T-cell (primary cell): ENCODE measurements at regions not wholly inside any gene's neighbourhood (a gene's known extent, or its start where the extent isn't known, plus 50 kb on each side); places are given as distances from the start of the nearest gene placed in this dataset.

ENCODE experiments used
- ATAC-seq, 4 experiments: fragments of 200-7000 bp in 3 of 4; fragments of 150-1000 bp in 1 of 4; cut with Tn5 transposase; replicated peaks in 1 of 4; 1 replicate in 3 of 4; 2 replicates in 1 of 4; pipeline ENCODE4 v1.10.0; 2021; ENCODE audit warnings: moderate library complexity in 3 of 4, mild to moderate bottlenecking in 2 of 4, moderate number of reproducible peaks in 1 of 4
- CTCF ChIA-PET, 2 donors: fragments of 300-600 bp; sonication (Branson Sonifier 250); formaldehyde crosslinking; loops; one replicate each; lab custom pipeline; 2022; ENCODE audit warnings: antibody characterized with exemption in 2 of 2; lab: Charles Lee
- POLR2A ChIA-PET, 2 donors: fragments of 300-600 bp; sonication (Branson Sonifier 250); formaldehyde crosslinking; loops; one replicate each; lab custom pipeline; 2022; ENCODE audit warnings: antibody characterized with exemption in 2 of 2; lab: Charles Lee
- DNase-seq, 35 experiments: peaks; one replicate each; pipeline versions ENCODE4 v3.0.0 to v3.0.0-alpha.2; 2013 to 2023
- H3K27ac ChIP-seq: one replicate; pipeline ENCODE4 v1.5.1; 2013; ENCODE audit warnings: low read length
- H3K27me3 ChIP-seq, 2 experiments: replicated peaks in 1 of 2; 1 replicate in 1 of 2; 2 replicates in 1 of 2; pipeline versions ENCODE4 v1.6.1 to v1.7.0; 2013; ENCODE audit warnings: low read length in 1 of 2, mixed read lengths in 1 of 2; ENCODE audit not compliant: control insufficient read depth in 2 of 2, insufficient read depth in 2 of 2; ENCODE audit errors: extremely low read depth in 1 of 2
- H3K36me3 ChIP-seq, 2 donors: 1 replicate in 1 of 2; 2 replicates in 1 of 2; pipeline versions ENCODE4 v1.6.1 to v1.7.0; 2013; ENCODE audit warnings: low read length in 1 of 2; ENCODE audit not compliant: control insufficient read depth in 2 of 2, insufficient read depth in 1 of 2; ENCODE audit errors: extremely low read depth in 1 of 2
- H3K4me1 ChIP-seq, 2 experiments: 1 replicate in 1 of 2; 2 replicates in 1 of 2; pipeline versions ENCODE4 v1.6.1 to v1.7.0; 2013; ENCODE audit warnings: low read length in 2 of 2, mixed read lengths in 1 of 2; ENCODE audit not compliant: insufficient read depth in 2 of 2, control insufficient read depth in 1 of 2; ENCODE audit errors: extremely low read depth in 1 of 2
- H3K4me3 ChIP-seq, 2 donors: 1 replicate in 1 of 2; 2 replicates in 1 of 2; pipeline versions ENCODE4 v1.5.1 to v1.7.0; 2013; ENCODE audit warnings: mild to moderate bottlenecking in 2 of 2, low read length in 1 of 2, moderate library complexity in 1 of 2; ENCODE audit not compliant: control insufficient read depth in 1 of 2; ENCODE audit errors: extremely low read depth in 1 of 2
- H3K9me3 ChIP-seq: 2 replicates; pipeline ENCODE4 v1.7.0; 2013
- H3K27ac Mint-ChIP-seq, 2 donors: one replicate each; pipeline ENCODE4 v1.8.0; 2020 to 2021; ENCODE audit warnings: mild to moderate bottlenecking in 2 of 2, mixed read lengths in 2 of 2
- H3K27me3 Mint-ChIP-seq, 2 donors: one replicate each; pipeline ENCODE4 v1.8.0; 2021 to 2022; ENCODE audit warnings: mixed read lengths in 2 of 2
- H3K36me3 Mint-ChIP-seq: one replicate; pipeline ENCODE4 v1.8.0; 2021; ENCODE audit warnings: mixed read lengths
- H3K4me1 Mint-ChIP-seq, 3 donors: one replicate each; pipeline ENCODE4 v1.8.0; 2020 to 2022; ENCODE audit warnings: mixed read lengths in 3 of 3, mild to moderate bottlenecking in 1 of 3
- H3K4me3 Mint-ChIP-seq, 3 donors: one replicate each; pipeline ENCODE4 v1.8.0; 2020 to 2022; ENCODE audit warnings: mild to moderate bottlenecking in 3 of 3, mixed read lengths in 3 of 3, moderate library complexity in 3 of 3
- H3K9me3 Mint-ChIP-seq, 3 donors: one replicate each; pipeline ENCODE4 v1.8.0; 2020 to 2022; ENCODE audit warnings: mixed read lengths in 3 of 3
- WGBS: methylation state at CpG from one replicate; pipeline ENCODE4 v1.1.5; 2013; ENCODE audit warnings: missing lambda C conversion rate; ENCODE audit not compliant: insufficient coverage; 5-methylcytosine and 5-hydroxymethylcytosine counted together

DNA sequence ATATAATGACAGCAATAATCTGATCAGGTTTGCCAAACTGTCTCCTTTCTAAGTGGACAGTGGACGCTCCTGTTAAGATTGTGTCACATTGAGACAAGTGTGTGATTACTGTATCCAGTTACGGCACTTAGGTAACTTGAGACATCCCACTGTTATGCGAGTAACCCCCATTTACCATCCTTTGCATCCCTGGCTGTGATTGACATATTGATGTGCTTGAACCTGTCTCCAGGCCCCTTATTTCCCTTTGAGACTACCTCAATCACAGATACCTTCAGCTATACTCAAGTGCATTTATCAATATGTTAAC is 785.2 kb downstream of the NR2F2 start:
- no peaks in the 10 kb centered on the region for H3K4me1 Mint-ChIP-seq
- peaks cover 10 to 30% (median 14%) of the 10 kb centered on the region in 3 donors for H3K9me3 Mint-ChIP-seq
- H3K4me3 Mint-ChIP-seq, result no peak overlapping the region
- CTCF ChIA-PET, result interaction anchor here in 1 of 2 donors (0.6 kb wide), 1 partner anchor 35 kb away, joined by 4 read pairs; no protein-coding TSS in a partner anchor
- DNase-seq (no peak), ATAC-seq (no peak)
- H3K4me3 ChIP-seq, result no peak overlapping the region
- H3K36me3 ChIP-seq, result no peaks in the 10 kb centered on the region
- no peaks in the 10 kb centered on the region for H3K27me3 Mint-ChIP-seq
- no peaks in the 10 kb centered on the region for H3K27me3 ChIP-seq
- no peak overlapping the region for H3K27ac Mint-ChIP-seq
- H3K36me3 Mint-ChIP-seq, result no peaks in the 10 kb centered on the region
- WGBS, result 78% methylated on average over 1 of the region's 3 CpGs
- H3K9me3 ChIP-seq, result peaks cover 2% of the 10 kb centered on the region
- no peak overlapping the region for H3K27ac ChIP-seq
- H3K4me1 ChIP-seq, result no peaks in the 10 kb centered on the region
- POLR2A ChIA-PET, result no interaction called here

DNA sequence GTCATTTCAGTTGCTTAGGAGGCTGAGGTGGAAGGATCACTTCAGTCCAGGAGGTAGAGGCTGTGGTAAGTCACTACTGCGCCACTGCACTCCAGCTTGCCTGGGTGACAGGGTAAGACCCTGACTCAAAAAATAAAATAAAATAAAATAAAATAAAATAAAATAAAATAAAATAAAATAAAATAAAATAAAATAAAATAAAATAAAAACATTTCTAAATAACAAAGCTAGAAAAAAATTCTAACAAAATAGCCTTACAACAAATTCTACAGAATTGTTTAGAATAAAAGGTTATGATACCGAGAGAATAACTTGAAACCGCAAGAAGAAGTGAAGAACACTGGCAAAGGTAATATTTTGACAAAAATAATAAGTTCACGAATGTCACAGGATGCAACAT is 794.3 kb downstream of the NR2F2 start:
- H3K36me3 Mint-ChIP-seq, result no peaks in the 10 kb centered on the region
- H3K27ac Mint-ChIP-seq, result no peak overlapping the region
- Histone ChIP-seq H3K9me3 (no peaks in the 10 kb centered on the region), H3K4me1 (no peaks in the 10 kb centered on the region), H3K27ac (no peak overlapping the region), H3K27me3 (no peaks in the 10 kb centered on the region), H3K4me3 (no peak overlapping the region), H3K36me3 (no peaks in the 10 kb centered on the region)
- H3K4me1 Mint-ChIP-seq, result no peaks in the 10 kb centered on the region
- no CpG with 5 or more reads among the region's 4 CpGs for WGBS
- ChIA-PET CTCF (no interaction called here), POLR2A (no interaction called here)
- ATAC-seq (no peak), DNase-seq (no peak)
- no peak overlapping the region for H3K4me3 Mint-ChIP-seq
- no peaks in the 10 kb centered on the region for H3K27me3 Mint-ChIP-seq
- H3K9me3 Mint-ChIP-seq, result peaks cover 7 to 22% (median 11%) of the 10 kb centered on the region in 3 donors

DNA sequence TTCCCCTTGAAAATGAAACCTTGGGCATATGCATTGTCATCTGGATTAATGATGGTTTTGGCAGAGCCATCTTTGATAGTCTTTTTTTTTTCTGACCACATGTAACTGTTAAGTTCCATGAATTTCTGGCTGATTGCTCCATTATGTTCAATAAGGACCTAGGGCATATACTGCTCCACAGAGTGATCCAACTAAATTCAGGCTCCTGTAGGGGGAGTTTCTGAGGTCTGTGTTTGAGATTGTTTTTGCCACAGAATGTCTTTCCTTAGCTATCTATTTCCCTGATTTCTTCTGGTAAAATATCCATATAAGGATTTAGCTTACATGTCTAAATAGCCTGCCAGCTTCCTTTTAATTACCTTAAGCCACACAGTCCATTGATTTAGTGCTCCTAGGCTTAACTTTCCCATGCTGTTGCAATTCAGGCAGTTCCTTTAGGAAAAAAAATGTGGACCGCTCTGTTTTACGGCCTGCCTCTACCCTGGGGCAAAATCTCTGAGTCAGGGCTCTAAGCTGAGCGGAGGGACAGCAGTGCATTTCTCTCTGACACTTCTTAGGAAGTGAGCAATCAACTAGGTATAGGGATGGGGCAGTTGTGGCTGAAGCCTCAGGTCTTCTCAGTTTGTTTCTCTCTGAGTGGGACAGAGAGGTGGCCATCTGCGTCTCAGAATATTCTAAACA is 796.2 kb downstream of the NR2F2 start:
- H3K36me3 ChIP-seq, result no peaks in the 10 kb centered on the region
- DNase-seq, result no peak
- no peak for ATAC-seq
- Mint-ChIP-seq H3K27ac (no peak overlapping the region), H3K4me3 (no peak overlapping the region), H3K4me1 (no peaks in the 10 kb centered on the region), H3K36me3 (no peaks in the 10 kb centered on the region), H3K9me3 (peaks cover 5 to 21% (median 9%) of the 10 kb centered on the region in 3 donors), H3K27me3 (no peaks in the 10 kb centered on the region)
- ChIA-PET POLR2A (no interaction called here), CTCF (no interaction called here)
- H3K9me3 ChIP-seq, result no peaks in the 10 kb centered on the region
- H3K27me3 ChIP-seq, result no peaks in the 10 kb centered on the region
- no CpG with 5 or more reads among the region's 4 CpGs for WGBS
- H3K4me1 ChIP-seq, result no peaks in the 10 kb centered on the region
- H3K4me3 ChIP-seq, result no peak overlapping the region
- H3K27ac ChIP-seq, result no peak overlapping the region

DNA sequence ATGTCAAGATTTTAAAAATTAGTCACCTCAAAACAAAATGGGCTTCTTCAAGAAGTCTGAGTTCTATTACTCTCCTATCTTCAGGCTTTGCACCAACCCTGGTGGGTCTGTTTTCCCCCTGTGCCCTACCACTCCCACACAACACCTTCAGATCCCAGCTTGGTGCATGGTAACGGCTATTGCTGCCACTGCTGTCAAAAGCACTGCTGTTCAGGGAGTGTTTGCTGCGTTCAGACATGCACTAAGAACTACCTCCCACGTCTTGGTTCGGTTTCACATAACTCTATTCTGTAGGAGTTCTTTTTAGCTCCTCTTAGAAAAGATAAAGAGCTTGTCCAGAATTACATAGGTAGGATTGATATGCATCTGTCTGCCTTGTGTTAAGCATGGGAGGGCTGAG is 799.2 kb downstream of the NR2F2 start:
- Mint-ChIP-seq H3K27me3 (no peaks in the 10 kb centered on the region), H3K9me3 (peaks cover 9 to 32% (median 12%) of the 10 kb centered on the region in 3 donors), H3K36me3 (no peaks in the 10 kb centered on the region), H3K4me3 (no peak overlapping the region), H3K4me1 (no peaks in the 10 kb centered on the region), H3K27ac (no peak overlapping the region)
- CTCF ChIA-PET, result no interaction called here
- no peak overlapping the region for H3K4me3 ChIP-seq
- no peaks in the 10 kb centered on the region for H3K27me3 ChIP-seq
- H3K36me3 ChIP-seq, result no peaks in the 10 kb centered on the region
- DNase-seq (no peak), ATAC-seq (no peak)
- POLR2A ChIA-PET, result interaction anchor here in 1 of 2 donors (0.5 kb wide), 1 partner anchor 66 kb away, joined by 3 read pairs; no protein-coding TSS in a partner anchor
- no peaks in the 10 kb centered on the region for H3K4me1 ChIP-seq
- WGBS, result 60% methylated on average over 1 of the region's 4 CpGs
- H3K9me3 ChIP-seq, result no peaks in the 10 kb centered on the region
- H3K27ac ChIP-seq, result no peak overlapping the region

DNA sequence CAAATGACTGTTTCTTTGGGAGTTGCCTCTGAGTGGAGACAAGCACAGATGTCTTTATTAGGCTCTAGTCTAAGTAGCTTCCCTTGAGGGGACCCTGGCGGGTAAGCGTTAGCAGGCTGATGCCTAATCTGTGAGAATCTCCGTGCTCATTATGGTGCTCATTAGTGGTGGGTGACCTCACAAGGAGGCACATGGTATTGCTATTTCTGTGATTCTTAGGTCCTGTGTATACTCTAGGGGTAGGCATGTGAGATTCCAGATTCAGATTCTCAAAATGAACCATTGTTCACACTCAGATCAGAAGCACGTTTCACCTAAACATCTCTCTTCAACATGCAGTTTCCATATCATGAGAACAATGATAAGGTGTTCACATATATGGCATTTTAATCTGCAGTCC is 809.7 kb downstream of the NR2F2 start:
- H3K4me3 ChIP-seq, result no peak overlapping the region
- no peaks in the 10 kb centered on the region for H3K36me3 Mint-ChIP-seq
- CTCF ChIA-PET, result no interaction called here
- no peaks in the 10 kb centered on the region for H3K36me3 ChIP-seq
- H3K4me1 ChIP-seq, result no peaks in the 10 kb centered on the region
- H3K9me3 ChIP-seq, result no peaks in the 10 kb centered on the region
- ATAC-seq, result no peak
- H3K27ac Mint-ChIP-seq, result no peak overlapping the region
- no peak overlapping the region for H3K4me3 Mint-ChIP-seq
- POLR2A ChIA-PET, result no interaction called here
- peaks cover 3 to 11% (median 3%) of the 10 kb centered on the region in 3 donors for H3K9me3 Mint-ChIP-seq
- no peak overlapping the region for H3K27ac ChIP-seq
- H3K27me3 Mint-ChIP-seq, result no peaks in the 10 kb centered on the region
- WGBS, result 63% methylated on average over 3 of the region's 4 CpGs
- no peaks in the 10 kb centered on the region for H3K27me3 ChIP-seq
- H3K4me1 Mint-ChIP-seq, result no peaks in the 10 kb centered on the region
- DNase-seq, result no peak

DNA sequence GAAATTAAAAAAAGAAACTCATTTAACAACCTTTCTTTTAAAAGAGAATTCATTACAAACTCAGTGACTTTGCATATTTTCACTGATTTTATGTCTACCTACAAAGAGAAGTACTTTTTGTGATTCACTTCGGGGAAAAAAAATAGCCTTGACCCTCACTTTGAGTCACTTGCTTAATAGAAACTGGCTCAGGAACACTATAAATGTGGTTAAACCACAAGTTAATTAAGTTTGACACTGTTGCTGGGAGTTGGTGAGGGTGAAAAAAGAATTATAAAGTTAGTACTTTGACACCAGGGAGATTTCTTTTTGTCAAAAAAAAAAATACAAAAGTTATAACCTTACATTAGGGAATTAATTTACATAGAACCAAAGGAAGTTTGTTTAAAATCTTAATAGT is 810.9 kb downstream of the NR2F2 start:
- DNase-seq (no peak), ATAC-seq (no peak)
- Histone ChIP-seq H3K27me3 (no peaks in the 10 kb centered on the region), H3K27ac (no peak overlapping the region), H3K36me3 (no peaks in the 10 kb centered on the region), H3K4me1 (no peaks in the 10 kb centered on the region), H3K9me3 (no peaks in the 10 kb centered on the region), H3K4me3 (no peak overlapping the region)
- ChIA-PET POLR2A (no interaction called here), CTCF (no interaction called here)
- no peak overlapping the region for H3K27ac Mint-ChIP-seq
- H3K36me3 Mint-ChIP-seq, result no peaks in the 10 kb centered on the region
- H3K27me3 Mint-ChIP-seq, result no peaks in the 10 kb centered on the region
- WGBS, result no CpG with 5 or more reads among the region's 1 CpG
- no peaks in the 10 kb centered on the region for H3K4me1 Mint-ChIP-seq
- H3K9me3 Mint-ChIP-seq, result peaks cover 3 to 7% (median 5%) of the 10 kb centered on the region in 3 donors
- H3K4me3 Mint-ChIP-seq, result no peak overlapping the region

DNA sequence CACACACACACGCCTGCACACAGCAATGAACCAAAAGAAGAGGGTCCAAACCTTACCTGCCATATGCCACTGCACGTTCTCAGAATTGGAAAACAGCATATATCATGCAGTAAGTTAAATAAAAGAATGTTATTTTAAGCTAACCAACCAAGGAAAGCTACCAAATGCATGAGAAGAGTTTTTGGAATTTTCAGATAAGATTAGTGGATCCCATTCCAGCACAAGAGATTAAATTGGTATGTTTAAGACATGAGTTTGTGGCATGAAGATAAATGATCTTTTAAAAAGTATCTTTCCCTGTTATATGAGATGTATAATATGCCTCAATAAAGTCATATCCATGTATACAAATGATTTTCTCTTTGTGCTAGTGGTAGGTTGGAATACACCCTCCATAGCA is 811.4 kb downstream of the NR2F2 start:
- WGBS, result no CpG with 5 or more reads among the region's 2 CpGs
- ATAC-seq, result no peak

More for the DNA sequence above, 811.4 kb downstream of the NR2F2 start:
- H3K9me3 Mint-ChIP-seq, result peaks cover 3 to 8% (median 7%) of the 10 kb centered on the region in 3 donors
- H3K4me3 ChIP-seq, result no peak overlapping the region
- H3K4me1 ChIP-seq, result no peaks in the 10 kb centered on the region
- H3K27ac ChIP-seq, result no peak overlapping the region
- no peaks in the 10 kb centered on the region for H3K27me3 ChIP-seq
- no peaks in the 10 kb centered on the region for H3K36me3 Mint-ChIP-seq
- CTCF ChIA-PET, result no interaction called here
- POLR2A ChIA-PET, result no interaction called here
- H3K9me3 ChIP-seq, result no peaks in the 10 kb centered on the region
- no peak overlapping the region for H3K4me3 Mint-ChIP-seq
- no peaks in the 10 kb centered on the region for H3K4me1 Mint-ChIP-seq
- no peak for DNase-seq
- no peak overlapping the region for H3K27ac Mint-ChIP-seq
- no peaks in the 10 kb centered on the region for H3K27me3 Mint-ChIP-seq
- H3K36me3 ChIP-seq, result no peaks in the 10 kb centered on the region
